ENCODE measurements at regions not wholly inside any gene's neighbourhood (a gene's known extent, or its start where the extent isn't known, plus 50 kb on each side); places are given as distances from the start of the nearest gene placed in this dataset.
"Not testable (repeated sequence)": the region's sequence is repeated elsewhere in the genome, so short reads cannot be mapped to it uniquely, and the experiment has no call there.

DNA sequence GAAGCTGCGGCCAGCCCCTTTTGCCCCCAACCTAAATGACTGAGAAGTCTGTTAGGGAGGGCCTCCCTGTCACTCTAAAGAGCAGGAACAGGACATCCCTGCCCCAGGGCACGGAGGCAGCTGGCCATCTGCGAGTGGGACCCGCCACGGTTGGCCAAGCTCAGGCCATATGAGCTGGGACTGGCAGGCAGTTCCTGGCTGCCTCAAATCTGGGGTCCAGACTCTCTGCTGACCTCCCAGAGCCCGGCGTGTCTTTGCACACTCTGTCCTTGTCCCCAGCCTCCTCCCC is 143.0 kb downstream of the IGLL1 start:
- not testable (repeated sequence) for DNase-seq

DNA sequence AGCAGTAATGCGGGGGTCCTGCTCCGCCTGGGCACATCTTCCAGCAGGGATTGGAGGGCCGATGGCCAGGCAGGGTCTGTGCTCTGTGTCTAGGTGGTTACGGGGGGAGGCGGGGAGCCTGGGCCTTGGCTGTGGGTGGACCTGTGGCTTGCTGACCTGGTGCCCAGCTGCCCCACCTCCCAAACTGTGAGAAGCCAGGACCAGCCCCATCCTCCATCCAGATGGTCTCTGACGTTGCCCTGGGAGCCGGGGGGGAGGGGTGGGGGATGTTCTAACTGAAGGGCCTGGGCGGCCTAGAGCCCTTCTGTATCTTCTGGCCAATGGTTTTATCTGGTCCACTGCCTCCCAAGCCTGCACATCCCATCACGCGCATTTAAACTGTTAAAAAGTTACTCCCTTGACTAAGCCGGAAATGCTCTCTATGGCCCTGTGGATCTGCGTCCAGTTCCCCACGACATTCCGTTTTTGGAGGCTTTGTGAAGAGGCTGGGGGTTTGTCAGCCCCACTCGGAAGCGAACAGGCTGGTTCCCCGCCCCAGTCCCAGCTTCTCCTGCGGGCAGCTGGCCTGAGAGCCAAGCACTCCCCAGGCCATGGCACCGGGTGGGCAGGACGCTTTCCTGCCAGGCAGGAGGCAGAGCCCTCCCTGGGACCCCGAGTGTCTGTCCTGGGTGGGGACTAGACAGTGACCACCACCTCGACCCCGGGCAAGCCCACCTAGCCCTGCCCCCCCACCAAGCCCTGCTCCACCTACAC is 143.6 kb downstream of the IGLL1 start:
- not testable (repeated sequence) for DNase-seq

DNA sequence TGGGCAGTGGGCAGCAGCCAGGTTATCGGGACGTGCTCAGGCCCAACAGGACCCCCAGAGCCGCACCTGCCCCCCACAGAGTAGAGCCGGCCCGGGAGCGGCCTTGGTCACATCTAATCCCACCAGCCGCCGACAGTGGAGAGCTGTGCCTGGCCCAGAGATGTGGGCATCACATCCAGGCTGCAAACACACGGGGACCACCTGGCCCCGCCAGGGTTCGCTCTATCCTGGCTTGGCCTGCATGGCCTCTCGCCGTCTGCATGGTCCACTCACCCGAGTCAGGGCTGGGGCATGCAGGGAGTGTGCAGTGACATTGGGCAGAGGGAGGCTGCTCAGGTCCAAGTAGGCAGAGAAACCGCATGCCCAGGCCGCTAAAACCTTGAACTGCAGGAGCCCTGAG is 144.9 kb downstream of the IGLL1 start:
- DNase-seq, result not testable (repeated sequence)

DNA sequence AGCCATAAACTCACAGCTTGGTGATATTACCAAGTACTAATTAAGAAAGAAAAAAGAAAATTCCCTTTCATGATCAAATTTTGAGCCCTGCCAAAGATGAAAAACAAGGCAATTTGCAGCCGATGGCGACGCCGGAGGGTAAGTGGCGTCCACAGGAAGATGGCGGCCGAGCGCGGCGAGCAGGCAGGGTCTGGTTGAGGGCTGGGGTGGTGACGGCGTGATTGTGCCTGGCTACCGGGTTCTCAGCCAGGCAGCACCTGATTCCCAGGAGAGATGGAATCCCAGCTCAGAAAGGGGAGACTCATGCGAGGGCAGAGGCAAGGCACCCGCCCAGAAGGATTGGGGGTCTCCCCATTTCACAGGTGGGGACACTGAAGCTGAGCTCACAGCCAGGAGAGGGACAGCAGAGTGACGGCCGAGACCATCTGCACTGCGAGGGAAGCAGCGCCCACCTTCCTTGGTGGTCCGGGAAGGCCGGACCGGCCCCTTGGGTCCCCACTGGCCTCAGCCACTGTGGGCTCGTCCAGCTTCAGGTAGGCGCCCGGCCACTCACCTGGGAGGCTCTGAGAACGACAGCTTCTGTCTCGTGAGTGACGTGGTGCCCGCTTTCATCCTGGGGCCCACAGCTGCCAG is 145.8 kb downstream of the IGLL1 start:
- not testable (repeated sequence) for DNase-seq

DNA sequence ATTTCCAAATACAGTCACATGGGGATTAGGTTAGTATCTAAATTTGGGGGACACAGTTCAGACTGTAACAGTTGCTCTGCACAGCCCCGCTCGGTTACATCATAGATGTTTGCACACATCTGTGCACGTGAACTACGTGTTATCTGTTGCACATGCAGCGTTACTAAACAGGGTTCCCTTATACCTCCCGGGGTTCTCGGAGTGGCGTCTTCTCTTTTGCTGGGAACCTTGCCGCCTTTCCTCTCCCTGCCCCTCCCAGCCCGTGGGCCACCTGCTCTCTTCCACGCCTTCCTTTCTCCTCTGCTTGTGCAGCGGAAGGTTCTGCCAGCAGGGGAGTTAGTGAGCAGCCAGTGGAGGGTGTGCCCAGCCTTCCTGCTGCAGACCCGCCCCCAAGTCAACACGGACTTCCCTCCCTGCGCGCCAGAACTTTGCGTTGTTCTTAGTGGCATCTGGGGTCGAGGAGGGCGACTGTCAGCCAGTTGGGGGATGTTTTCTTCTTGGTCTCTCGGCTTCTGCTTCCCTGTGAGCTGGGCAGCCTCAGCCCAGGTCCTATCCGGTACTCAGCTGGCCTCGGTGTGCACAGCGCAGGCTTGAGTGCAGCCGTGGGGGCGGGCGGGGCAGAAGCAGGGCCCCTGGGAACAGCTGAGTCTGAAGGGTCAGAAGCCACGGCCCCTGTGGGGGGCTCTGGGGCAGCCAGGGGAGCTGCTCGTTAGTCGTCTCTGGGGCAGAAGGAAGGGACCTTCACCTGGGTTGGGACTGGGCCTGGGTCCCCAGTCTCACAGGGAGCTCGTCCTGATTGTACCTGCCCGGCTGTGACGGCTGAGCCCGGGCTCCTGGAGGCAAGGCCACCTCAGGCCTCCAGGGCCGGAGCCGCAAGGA is 146.7 kb downstream of the IGLL1 start:
- DNase-seq, result peak in 4 of 5 experiments; percentile 3 to 36 (median 16)

DNA sequence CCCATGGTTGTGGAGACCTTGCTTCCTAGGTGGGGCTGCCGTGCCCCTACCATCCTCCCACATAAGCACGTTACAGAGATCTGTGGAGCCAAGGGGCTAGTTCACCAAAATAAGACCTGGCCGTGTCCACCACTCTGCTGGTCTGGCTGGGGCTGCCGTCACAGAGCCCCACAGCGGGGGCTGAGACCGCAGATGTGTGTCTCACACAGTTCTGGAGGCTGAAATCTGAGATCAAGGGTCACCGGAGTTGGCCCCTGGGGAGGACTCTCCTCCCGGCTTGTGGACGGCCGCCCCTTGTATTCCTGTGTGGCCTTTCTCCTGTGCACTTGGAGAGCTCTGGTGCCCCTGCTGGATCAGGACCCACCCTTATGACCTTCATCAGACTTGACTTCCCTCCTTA is 147.4 kb downstream of the IGLL1 start:
- not testable (repeated sequence) for DNase-seq

DNA sequence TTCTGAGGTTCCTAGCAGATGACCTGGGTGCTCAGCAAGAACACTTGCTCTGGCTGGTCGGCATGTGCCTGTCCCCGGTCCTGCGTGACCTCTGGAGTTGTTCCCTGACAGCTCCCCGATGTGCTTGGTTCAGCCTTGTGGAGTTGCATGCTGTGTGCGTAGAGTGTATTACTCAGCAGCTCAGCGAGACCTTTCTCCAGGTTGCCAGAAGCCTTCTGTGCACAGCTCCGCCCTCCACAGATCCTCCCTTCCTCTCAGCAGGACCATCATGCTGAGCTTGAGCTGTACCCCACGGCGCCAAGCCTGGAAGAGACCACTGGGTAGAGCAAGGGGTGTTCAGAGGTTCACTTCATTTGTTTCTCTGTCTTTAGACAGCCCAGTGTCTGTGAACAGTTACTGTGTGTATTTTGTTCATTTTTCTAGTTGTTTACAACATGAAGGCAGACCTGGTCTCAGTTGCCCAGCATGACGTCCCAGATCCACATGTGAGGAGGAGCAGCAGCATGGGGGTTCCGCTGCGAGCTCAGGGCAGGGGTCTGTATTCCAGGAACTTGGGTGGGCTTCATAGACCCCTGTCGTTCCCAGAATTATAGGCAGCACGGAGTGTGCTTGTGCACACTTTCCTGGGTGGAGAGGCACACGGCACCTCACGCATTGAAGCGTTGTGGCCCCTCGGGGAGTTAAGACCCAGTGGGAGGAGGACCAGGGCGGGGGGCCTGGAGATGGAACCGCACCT is 148.6 kb downstream of the IGLL1 start:
- no peak for DNase-seq

DNA sequence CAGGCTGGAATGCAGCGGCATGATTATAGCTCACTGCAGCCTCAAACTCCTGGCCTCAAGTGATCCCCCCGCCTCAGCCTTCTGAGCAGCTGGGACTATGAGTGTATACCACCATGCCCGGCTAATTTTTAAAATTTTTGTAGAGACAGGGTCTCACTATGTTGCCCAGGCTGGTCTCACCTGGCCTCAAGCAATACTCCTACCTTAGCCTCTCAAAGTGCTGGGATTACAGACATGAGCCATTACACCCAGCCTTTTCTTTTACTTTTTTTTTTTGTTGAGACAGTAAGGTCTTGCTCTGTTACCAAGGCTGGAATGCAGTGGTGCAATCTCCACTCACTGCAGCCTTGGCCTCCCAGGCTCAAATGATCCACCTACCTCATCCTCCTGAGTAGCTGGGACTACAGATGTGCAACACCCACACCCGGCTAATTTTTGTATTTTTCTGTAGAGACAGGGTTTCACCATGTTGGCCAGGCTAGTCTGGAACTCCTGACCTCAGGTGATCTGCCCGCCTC is 155.5 kb downstream of the IGLL1 start:
- not testable (repeated sequence) for DNase-seq

DNA sequence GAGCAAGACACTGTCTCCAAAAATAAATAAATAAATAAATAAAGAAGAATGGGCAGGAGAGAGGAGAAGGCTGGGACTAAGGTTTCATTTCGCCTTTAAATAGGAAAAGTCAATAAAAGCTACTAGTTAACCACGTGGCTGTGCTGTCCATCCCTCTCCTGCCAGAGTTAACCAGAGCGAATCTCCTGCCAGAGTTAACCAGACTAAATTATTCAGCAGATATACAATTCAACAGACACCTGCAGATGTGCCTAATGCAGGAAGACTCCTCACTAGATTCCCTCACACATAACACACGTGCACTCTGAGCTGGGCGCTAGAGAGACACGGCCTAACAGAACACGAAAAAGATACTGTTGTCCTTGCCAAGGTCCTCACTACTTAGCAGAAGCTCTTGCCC is 156.1 kb downstream of the IGLL1 start:
- DNase-seq, result no peak

DNA sequence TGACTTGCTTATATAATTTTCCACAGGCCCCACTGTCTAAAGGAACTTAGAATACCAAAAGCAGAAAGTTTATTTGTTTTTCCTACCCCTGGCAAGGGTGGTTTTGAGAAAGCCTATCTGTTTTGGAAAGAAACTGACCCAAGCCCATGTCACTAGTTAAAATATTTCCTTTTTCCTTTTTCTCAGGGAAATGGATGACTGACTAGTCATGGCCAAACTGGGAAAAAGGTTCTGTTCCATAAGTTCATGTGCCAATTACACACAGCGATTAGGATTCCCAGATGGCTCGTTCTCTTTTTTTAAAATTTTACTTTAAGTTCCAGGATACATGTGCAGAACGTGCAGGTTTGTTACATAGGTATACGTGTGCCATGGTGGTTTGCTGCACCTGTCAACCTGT is 157.8 kb downstream of the IGLL1 start:
- DNase-seq, result not testable (repeated sequence)

DNA sequence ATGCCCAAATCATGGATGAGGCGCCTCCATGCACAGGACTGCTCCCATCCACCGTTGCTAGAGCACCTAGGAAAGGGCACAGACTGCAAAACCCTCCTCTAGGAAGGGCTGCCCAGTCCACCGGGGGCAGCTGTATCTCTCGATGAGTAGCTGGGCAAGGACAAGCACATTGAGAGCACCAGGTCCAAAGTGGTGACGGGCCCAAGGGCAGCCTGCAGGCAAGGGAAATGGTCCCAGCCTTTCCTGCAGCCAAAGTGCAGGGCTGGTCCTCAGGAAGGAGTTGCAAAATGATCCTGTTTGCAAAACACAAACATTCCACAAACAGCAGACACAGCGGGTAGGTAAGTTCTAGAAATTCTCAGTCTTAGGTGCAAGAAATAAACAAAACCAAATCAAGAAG is 158.8 kb downstream of the IGLL1 start:
- DNase-seq, result not testable (repeated sequence)

DNA sequence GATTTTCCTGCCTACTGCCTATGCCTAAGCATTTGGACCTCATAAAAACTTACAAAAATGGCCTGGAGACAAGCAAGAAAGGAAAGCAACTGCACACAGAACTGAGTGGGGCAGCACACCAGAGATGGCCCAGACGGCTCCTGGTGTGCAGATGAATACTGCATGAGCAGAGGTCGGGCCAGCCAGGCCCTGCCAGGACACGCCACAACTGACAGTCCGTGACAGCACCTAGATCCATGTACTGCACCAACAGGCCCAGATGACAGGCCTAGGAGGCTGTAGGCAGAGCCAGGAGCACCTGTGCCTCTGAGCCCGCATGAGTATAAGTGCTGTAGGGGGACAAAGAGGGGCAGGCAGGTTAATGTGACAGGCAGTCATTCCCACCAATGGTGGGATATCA is 160.2 kb downstream of the IGLL1 start:
- no peak for DNase-seq

DNA sequence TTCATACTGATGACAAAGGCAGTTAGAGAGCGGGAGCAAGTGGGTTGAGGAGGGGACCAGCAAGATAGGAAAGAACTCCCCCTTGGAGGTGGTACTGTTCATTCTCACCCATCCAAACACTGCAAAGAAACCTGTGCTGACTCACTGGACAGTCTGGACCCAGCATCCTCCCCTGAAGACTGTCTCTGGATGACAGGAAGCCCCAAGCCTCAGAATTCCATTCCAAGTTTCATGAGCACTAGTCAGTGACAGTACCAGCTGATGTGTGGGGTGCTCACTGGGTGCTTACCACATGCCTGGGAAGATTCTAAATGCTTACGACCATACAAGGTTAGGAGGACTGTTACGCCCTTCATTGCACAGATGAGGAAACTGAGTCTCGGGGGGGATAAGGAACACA is 160.9 kb downstream of the IGLL1 start:
- DNase-seq, result no peak

DNA sequence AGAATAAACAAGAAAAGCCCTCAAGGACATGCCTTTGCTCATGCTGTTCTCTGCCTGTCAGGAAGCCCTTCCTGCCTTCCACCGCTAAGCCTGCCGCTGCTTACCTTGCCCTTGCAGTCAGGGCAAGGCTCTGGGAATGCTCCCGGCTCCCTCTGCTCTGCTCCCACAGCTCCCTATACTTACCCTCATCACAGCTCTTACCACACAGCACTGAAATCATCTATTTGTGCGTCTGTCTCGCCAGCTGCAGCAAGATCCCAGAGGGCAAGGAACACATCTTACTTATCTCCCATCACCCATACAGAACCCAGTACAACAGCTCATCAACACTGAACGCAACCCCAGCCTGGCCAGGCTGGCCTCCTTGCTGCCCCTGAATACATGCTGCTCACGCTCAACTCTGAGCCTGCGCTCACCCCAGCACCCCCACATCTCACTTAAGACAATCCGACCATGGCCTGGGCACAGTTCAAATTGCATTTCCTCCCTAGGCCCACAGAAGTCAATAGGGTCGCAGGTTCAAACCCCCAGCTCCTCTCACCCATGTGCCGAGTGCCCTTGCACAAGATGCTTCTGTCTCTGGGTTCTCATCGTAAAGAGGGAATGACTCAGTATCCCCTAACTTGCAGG is 161.8 kb downstream of the IGLL1 start:
- no peak for DNase-seq

DNA sequence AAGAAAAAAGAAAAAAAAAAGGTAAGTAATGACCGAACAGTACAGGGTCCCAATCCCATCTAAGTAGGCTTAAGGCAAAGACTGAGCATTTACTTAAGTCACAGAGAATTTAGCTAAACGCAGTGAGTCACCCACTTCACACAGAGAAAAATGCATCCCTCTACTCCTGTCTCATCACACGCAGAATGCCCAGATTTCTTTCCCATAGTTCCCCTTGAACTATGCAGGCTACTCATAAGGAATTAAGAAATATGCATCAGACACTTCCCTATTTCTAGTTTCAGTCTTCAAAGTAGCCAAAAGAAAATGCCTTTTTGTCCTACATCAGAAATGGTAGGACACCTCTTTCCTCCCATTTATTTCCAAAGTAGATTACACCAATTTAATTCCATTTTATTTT is 162.8 kb downstream of the IGLL1 start:
- DNase-seq, result not testable (repeated sequence)

DNA sequence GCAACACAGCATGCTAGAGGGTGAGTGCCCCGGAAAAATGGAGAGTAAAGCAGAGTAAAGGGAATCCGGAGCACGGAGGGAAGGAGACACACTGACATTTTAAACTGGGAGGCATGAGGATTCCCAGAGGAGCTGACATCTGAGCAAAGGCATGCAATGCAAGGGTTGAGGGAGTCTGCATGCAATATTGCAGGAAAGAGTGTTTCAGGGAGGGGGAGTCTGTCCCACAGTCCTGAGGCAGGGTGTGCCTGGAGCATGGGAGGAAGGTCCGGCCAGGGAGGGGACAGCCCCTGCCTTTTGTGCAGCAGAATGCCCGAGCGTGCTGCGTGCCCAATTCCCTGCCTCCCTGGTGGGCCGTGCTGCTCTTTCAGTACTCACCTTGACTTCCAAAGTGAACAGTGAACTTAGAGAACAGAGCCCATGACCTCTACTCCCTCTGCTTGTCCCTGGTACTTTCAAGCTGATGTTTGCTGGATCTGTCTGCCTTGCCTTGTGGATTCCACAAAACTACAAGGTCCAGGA is 163.9 kb downstream of the IGLL1 start:
- DNase-seq, result not testable (repeated sequence)

DNA sequence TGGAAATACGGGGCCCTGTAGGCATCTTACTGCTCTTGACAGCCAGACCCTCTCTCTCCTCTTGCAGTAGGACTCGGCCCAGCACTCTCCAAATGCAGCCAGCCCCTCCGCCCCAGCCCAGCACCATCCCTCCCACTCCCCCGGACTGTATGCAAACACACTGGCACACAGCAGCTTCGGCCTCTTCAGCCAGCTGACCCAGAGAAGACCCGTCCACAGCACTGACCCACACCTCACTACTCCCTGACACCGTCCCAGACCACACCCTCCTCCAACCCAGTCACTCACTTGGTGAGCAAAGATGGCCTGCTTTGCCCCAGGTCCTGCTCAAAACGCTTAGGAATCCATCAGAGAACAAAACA is 164.6 kb downstream of the IGLL1 start:
- DNase-seq, result no peak

DNA sequence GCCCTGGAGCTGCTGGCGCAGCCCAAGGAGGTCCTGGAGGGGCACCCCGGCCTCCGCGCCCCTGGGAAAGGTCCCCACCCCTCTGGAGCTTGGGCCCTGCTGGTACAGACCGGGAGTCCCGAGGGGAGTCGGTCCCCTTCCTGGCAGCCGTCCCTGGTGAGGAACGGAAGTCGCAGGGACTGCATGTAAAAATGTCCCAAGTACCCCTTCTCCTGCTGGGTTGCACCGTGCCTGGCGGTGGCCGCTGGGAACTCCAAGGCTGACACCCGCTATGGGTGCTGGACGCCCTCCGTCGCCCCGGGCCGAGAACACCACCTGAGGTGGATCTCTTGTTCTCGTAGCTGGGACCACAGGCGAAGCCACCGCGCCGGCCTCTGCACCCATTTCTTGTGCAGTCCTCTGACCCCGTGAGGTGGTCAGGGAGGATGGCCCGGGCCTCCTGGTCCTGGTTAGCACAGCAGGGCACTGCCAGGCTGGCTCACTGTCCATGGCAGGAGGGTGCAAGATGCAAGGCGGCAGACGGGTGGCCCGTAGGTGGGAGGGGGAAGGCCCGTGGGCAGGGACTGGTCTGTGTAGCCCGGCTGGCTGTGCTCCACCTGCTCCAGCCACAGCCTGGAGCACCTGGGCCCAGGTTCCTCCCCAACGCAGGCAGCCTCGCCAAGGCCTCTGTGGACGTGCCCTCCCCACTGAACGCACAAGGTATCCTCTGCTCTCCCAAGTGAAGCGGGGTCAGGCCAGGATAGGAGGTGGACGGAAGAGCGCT is 165.2 kb downstream of the IGLL1 start:
- no peak for DNase-seq

DNA sequence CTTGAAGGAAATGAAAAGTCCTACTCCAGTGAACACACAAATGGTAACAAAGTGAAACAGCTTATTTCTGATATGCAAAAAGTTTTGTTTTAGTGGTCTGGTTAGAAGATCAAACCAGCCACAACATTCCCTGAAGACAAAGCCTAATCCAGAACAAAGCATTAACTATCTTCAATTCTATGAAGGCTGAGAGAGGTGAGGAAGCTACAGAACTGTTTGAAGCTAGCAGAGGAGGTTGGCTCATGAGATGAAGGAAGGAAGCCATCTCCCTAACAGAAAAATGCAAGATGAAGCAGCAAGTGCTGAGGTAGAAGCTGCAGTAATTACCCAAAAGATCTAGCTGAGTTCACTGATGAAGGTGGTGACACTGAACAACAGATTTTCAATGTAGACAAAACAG is 168.4 kb downstream of the IGLL1 start:
- no peak for DNase-seq

DNA sequence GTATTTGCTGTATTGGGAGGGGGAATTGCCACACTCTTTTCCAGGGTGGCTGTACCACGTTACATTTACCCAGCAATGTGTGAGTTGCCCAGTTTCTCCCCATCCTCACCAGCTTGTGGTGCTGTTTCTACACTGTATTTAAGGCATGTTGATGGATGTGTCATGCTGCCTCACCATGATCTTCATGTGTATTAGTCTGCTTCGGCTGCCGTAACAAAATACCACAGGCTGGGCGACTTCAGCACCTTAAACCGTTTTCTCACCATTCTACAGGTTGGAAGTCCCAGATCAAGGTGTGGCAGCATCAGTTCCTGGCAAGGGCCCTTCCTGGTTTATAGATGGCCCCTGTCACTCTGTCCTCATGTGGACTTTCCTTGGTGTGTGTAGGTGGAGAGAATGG is 169.7 kb downstream of the IGLL1 start:
- no peak for DNase-seq

DNA sequence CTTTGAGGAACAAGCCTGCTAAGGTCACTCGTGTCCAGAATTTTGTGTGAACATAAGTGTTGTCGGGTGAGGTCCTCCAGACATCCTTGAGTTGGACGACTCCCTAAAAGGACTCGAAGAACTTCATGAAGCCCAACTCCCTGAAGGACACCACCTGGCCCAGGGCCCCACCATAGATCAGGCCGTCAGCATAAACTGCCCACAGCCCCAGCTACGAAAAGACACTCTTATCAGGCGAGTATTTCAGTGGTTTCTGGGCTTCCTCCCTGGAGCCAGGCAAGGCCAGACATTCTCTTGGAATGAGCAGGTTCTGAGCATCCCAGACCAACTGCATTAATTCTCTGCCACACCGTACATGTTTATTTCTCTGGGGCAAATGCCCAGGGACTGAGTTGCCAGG is 170.1 kb downstream of the IGLL1 start:
- DNase-seq, result no peak

Measured in T-helper 2 cell (primary cell).